H1 (cell line): ENCODE measurements at regions not wholly inside any gene's neighbourhood (a gene's known extent, or its start where the extent isn't known, plus 50 kb on each side); places are given as distances from the start of the nearest gene placed in this dataset.

Source experiments
- CTCF ChIA-PET: fragments of 300-600 bp; sonication (Branson Sonifier 250); formaldehyde crosslinking; loops from one replicate; lab custom pipeline; 2021; ENCODE audit not compliant: partially characterized antibody; lab: Charles Lee
- POLR2A ChIA-PET: fragments of 300-600 bp; sonication (Branson Sonifier 250); formaldehyde crosslinking; loops from one replicate; lab custom pipeline; 2021; ENCODE audit warnings: inconsistent platforms; ENCODE audit not compliant: partially characterized antibody; lab: Charles Lee
- DNase-seq, 2 experiments: peaks; one replicate each; pipeline versions ENCODE4 v3.0.0 to v3.0.0-alpha.2; 2010 to 2022; ENCODE audit warnings: low spot score in 2 of 2, low read depth in 1 of 2, mixed read lengths in 1 of 2
- FAIRE-seq: peaks from 2 replicates; lab custom pipeline; 2011; peaks lifted over from hg19 to GRCh38; lab: Jason Lieb, UNC
- H2AFZ ChIP-seq: 2 replicates; pipeline ENCODE4 v1.8.1; 2012; ENCODE audit warnings: low read length, inconsistent platforms
- H2AK5ac ChIP-seq: 2 replicates; pipeline ENCODE4 v1.6.1; 2013; ENCODE audit warnings: low read depth, low read length
- H2BK120ac ChIP-seq: replicated peaks from 2 replicates; pipeline ENCODE3; 2013; ENCODE audit warnings: low read depth, low read length, inconsistent platforms
- H2BK12ac ChIP-seq: 2 replicates; pipeline ENCODE4 v1.6.1; 2013; ENCODE audit warnings: low read depth, low read length
- H2BK15ac ChIP-seq: 2 replicates; pipeline ENCODE4 v1.6.1; 2013; ENCODE audit warnings: low read length
- H2BK20ac ChIP-seq: 2 replicates; pipeline ENCODE4 v1.6.1; 2013; ENCODE audit warnings: low read length
- H2BK5ac ChIP-seq: 2 replicates; pipeline ENCODE4 v1.6.1; 2013; ENCODE audit warnings: low read depth, low read length
- H3K14ac ChIP-seq: 2 replicates; pipeline ENCODE4 v1.6.1; 2013; ENCODE audit warnings: inconsistent platforms; ENCODE audit not compliant: insufficient read length
- H3K18ac ChIP-seq: 2 replicates; pipeline ENCODE4 v1.6.1; 2013; ENCODE audit warnings: low read length; ENCODE audit errors: extremely low read depth
- H3K23ac ChIP-seq: 2 replicates; pipeline ENCODE4 v1.6.1; 2013; ENCODE audit warnings: inconsistent platforms; ENCODE audit not compliant: insufficient read length
- H3K23me2 ChIP-seq: 2 replicates; pipeline ENCODE4 v1.6.1; 2013; ENCODE audit warnings: low read depth, low read length
- H3K27ac ChIP-seq: 2 replicates; pipeline ENCODE4 v1.6.1; 2011; ENCODE audit warnings: low read depth, low read length, inconsistent platforms
- H3K27me3 ChIP-seq, 4 experiments: replicated peaks in 1 of 4; 1 replicate in 1 of 4; 2 replicates in 3 of 4; pipeline versions ENCODE4 v1.6.1 to v1.8.1; 2011 to 2013; ENCODE audit warnings: low read length in 3 of 4, mild to moderate bottlenecking in 3 of 4, inconsistent platforms in 2 of 4, mixed read lengths in 2 of 4, moderate library complexity in 1 of 4; ENCODE audit not compliant: control insufficient read depth in 3 of 4, insufficient read depth in 3 of 4; ENCODE audit errors: extremely low read depth in 1 of 4
- H3K36me3 ChIP-seq, 4 experiments: 2 replicates each; pipeline versions ENCODE4 v1.6.1 to v1.8.1; 2011 to 2013; ENCODE audit warnings: mild to moderate bottlenecking in 4 of 4, low read length in 3 of 4, moderate library complexity in 2 of 4, control low read depth in 1 of 4, inconsistent platforms in 1 of 4; ENCODE audit not compliant: insufficient read depth in 4 of 4, control insufficient read depth in 2 of 4
- H3K4ac ChIP-seq: replicated peaks from 2 replicates; pipeline ENCODE3; 2013; ENCODE audit warnings: low read length, low read depth, mixed read lengths, inconsistent platforms; ENCODE audit not compliant: insufficient read length
- H3K4me1 ChIP-seq, 4 experiments: replicated peaks in 1 of 4; 1 replicate in 1 of 4; 2 replicates in 3 of 4; pipeline versions ENCODE4 v1.6.1 to v1.8.1; 2011 to 2013; ENCODE audit warnings: low read length in 3 of 4, inconsistent platforms in 2 of 4, mixed read lengths in 1 of 4; ENCODE audit not compliant: insufficient read depth in 4 of 4, control insufficient read depth in 3 of 4
- H3K4me2 ChIP-seq, 2 experiments: 2 replicates each; pipeline versions ENCODE4 v1.6.1 to v1.8.1; 2011 to 2013; ENCODE audit warnings: low read depth in 2 of 2, low read length in 2 of 2, control low read depth in 1 of 2, inconsistent platforms in 1 of 2, mild to moderate bottlenecking in 1 of 2; ENCODE audit not compliant: insufficient read depth in 1 of 2
- H3K4me3 ChIP-seq, 4 experiments: fragments of 200-600, 300-600 bp in 1 of 4; sonication (generic), shearing (Covaris generic), sonication (Bioruptor Twin) in 1 of 4; 2 replicates each; pipeline versions ENCODE4 v1.5.1 to v1.8.1; 2011 to 2016; ENCODE audit warnings: low read length in 4 of 4, low read depth in 3 of 4, control low read depth in 2 of 4, inconsistent platforms in 2 of 4, mild to moderate bottlenecking in 2 of 4, mixed read lengths in 1 of 4, moderate library complexity in 1 of 4; ENCODE audit not compliant: insufficient read depth in 2 of 4; ENCODE audit errors: extremely low read depth in 1 of 4
- H3K56ac ChIP-seq: replicated peaks from 2 replicates; pipeline ENCODE3; 2013; ENCODE audit warnings: low read depth, mild to moderate bottlenecking, mixed read lengths, low read length, inconsistent platforms; ENCODE audit not compliant: insufficient read length
- H3K79me1 ChIP-seq: 2 replicates; pipeline ENCODE4 v1.6.1; 2013; ENCODE audit warnings: low read depth, low read length, control low read depth
- H3K79me2 ChIP-seq, 2 experiments: 2 replicates each; pipeline versions ENCODE4 v1.6.1 to v1.8.1; 2012 to 2013; ENCODE audit warnings: low read length in 2 of 2, mild to moderate bottlenecking in 2 of 2, inconsistent platforms in 1 of 2; ENCODE audit not compliant: insufficient read depth in 2 of 2, control insufficient read depth in 1 of 2
- H3K9ac ChIP-seq, 4 experiments: replicated peaks in 1 of 4; 1 replicate in 1 of 4; 2 replicates in 3 of 4; pipeline versions ENCODE4 v1.6.1 to v1.8.1; 2011 to 2013; ENCODE audit warnings: low read depth in 3 of 4, low read length in 3 of 4, control low read depth in 2 of 4, mild to moderate bottlenecking in 2 of 4, moderate library complexity in 2 of 4, inconsistent platforms in 1 of 4; ENCODE audit errors: extremely low read depth in 1 of 4
- H3K9me3 ChIP-seq, 2 experiments: 2 replicates each; pipeline versions ENCODE4 v1.6.1 to v1.8.1; 2012 to 2013; ENCODE audit warnings: mild to moderate bottlenecking in 2 of 2, moderate library complexity in 2 of 2, control low read depth in 1 of 2, inconsistent platforms in 1 of 2, low read depth in 1 of 2, low read length in 1 of 2, mixed read lengths in 1 of 2; ENCODE audit not compliant: insufficient read depth in 2 of 2
- H4K20me1 ChIP-seq, 2 experiments: replicated peaks in 1 of 2; 2 replicates each; pipeline versions ENCODE3 to v1.8.1; 2011 to 2013; ENCODE audit warnings: inconsistent platforms in 2 of 2, low read length in 2 of 2, mild to moderate bottlenecking in 1 of 2; ENCODE audit not compliant: insufficient read depth in 2 of 2, control insufficient read depth in 1 of 2
- H4K5ac ChIP-seq: 2 replicates; pipeline ENCODE4 v1.6.1; 2013; ENCODE audit warnings: low read length, low read depth, mixed read lengths, inconsistent platforms; ENCODE audit not compliant: insufficient read length
- H4K8ac ChIP-seq: 2 replicates; pipeline ENCODE4 v1.8.0; 2013; ENCODE audit warnings: mild to moderate bottlenecking, moderate library complexity, low read length, inconsistent platforms; ENCODE audit not compliant: insufficient read depth; ENCODE audit errors: extremely low read depth
- H4K91ac ChIP-seq: replicated peaks from 2 replicates; pipeline ENCODE3; 2013; ENCODE audit warnings: low read length, mixed read lengths, inconsistent platforms; ENCODE audit not compliant: insufficient read length
- CREB1 ChIP-seq: IDR thresholded peaks from 2 replicates; pipeline ENCODE4 v1.6.1; 2012; ENCODE audit warnings: inconsistent platforms
- GTF2F1 ChIP-seq: IDR thresholded peaks from 2 replicates; pipeline ENCODE4 v1.6.1; 2012; ENCODE audit warnings: low read depth, low read length, improper control_type of control experiment, borderline replicate concordance
- JUN ChIP-seq: IDR thresholded peaks from 2 replicates; pipeline ENCODE4 v1.6.1; 2011; ENCODE audit warnings: low read depth, mild to moderate bottlenecking, improper control_type of control experiment, low read length
- POU5F1 ChIP-seq: IDR thresholded peaks from 2 replicates; pipeline ENCODE4 v1.6.1; 2011; ENCODE audit warnings: low read depth, mild to moderate bottlenecking, low read length, moderate library complexity
- WGBS, 2 experiments: shearing (Covaris generic) in 1 of 2; methylation state at CpG; one replicate each; pipeline versions ENCODE4 v1.1.6 to v1.1.7; 2013 to 2015; ENCODE audit warnings: low lambda C conversion rate in 2 of 2, mixed read lengths in 2 of 2, inconsistent platforms in 1 of 2, low coverage in 1 of 2, missing lambda C conversion rate in 1 of 2; ENCODE audit not compliant: insufficient replicate concordance in 2 of 2, insufficient coverage in 1 of 2, insufficient read length in 1 of 2; ENCODE audit errors: extremely low coverage in 1 of 2, missing lambda C conversion rate in 1 of 2; 5-methylcytosine and 5-hydroxymethylcytosine counted together

DNA sequence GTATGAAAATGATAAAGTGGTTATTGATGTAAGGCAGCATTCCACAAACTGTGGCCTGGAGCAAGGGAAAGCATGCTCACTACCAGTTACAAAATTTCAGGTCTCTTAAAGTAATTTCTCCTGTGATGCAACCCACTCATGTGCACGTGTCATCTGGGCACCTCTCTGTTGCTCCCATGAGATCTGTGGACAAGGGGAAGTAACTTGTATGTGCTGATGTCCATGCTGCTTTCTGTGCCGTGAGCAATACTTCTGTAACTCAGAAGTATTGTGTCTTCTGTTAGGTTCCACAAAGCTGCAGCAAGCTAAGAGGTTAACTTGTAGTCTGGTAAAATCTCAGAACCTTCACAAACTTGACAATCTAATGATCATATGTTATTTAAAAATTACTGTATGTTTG lies 930.0 kb upstream of the SLITRK6 start:
- H2BK12ac ChIP-seq = no peak overlapping the region
- TF ChIP-seq POU5F1 = no peak
- TF ChIP-seq JUN = no peak
- no peak for TF ChIP-seq GTF2F1
- TF ChIP-seq CREB1 = no peak
- no peaks in the 10 kb centered on the region for H3K36me3 ChIP-seq
- ChIA-PET CTCF (no interaction called here), POLR2A (no interaction called here)
- no peak overlapping the region for H3K27ac ChIP-seq
- DNase-seq (no peak), FAIRE-seq (no peak)
- H4K20me1 ChIP-seq = no peaks in the 10 kb centered on the region
- H3K79me1 ChIP-seq = no peaks in the 10 kb centered on the region
- no peak overlapping the region for H3K56ac ChIP-seq
- H2BK15ac ChIP-seq = no peak overlapping the region
- H3K27me3 ChIP-seq = no peaks in the 10 kb centered on the region
- no peaks in the 10 kb centered on the region for H3K23me2 ChIP-seq
- no peak overlapping the region for H4K5ac ChIP-seq
- WGBS, 2 experiments = 86% methylated on average over 2 of the region's 2 CpGs; no CpG with 5 or more reads in 1 of the 2 experiments
- H3K9me3 ChIP-seq = no peaks in the 10 kb centered on the region
- H3K4me3 ChIP-seq = no peak overlapping the region
- no peak overlapping the region for H3K18ac ChIP-seq
- no peak overlapping the region for H2BK20ac ChIP-seq
- no peak overlapping the region for H3K4me2 ChIP-seq
- H2AFZ ChIP-seq = peak overlapping the region; percentile 82; the same call in 1 of the 2 replicates
- H3K9ac ChIP-seq = peak overlapping the region in 1 of 4 experiments; percentile 34; a peak in 1 of 7 replicates
- H4K8ac ChIP-seq = no peak overlapping the region
- H2AK5ac ChIP-seq = no peak overlapping the region
- no peak overlapping the region for H3K4ac ChIP-seq
- H3K79me2 ChIP-seq = no peaks in the 10 kb centered on the region
- no peak overlapping the region for H4K91ac ChIP-seq
- H3K14ac ChIP-seq = no peak overlapping the region
- no peak overlapping the region for H2BK120ac ChIP-seq
- no peaks in the 10 kb centered on the region for H3K4me1 ChIP-seq
- no peak overlapping the region for H2BK5ac ChIP-seq
- no peak overlapping the region for H3K23ac ChIP-seq
